ENCODE measurements at regions not wholly inside any gene's neighbourhood (a gene's known extent, or its start where the extent isn't known, plus 50 kb on each side); places are given as distances from the start of the nearest gene placed in this dataset.

- CTCF ChIA-PET: interaction anchor here (0.9 kb wide), 1 partner anchor 63 kb away, joined by 5 read pairs; no protein-coding TSS in a partner anchor
- DNase-seq (ENCODE audit: low spot score): no peak
- ATAC-seq: no peak; the same call in 1 of the 2 replicates
- no peaks in the 10 kb centered on the region for H3K27me3 Mint-ChIP-seq (ENCODE audit: low read depth)
- H3K36me3 Mint-ChIP-seq: peaks cover 10% of the 10 kb centered on the region; the same call in 1 of the 2 replicates
- H3K27ac Mint-ChIP-seq: no peak overlapping the region
- POLR2A ChIA-PET: no interaction called here
- no peaks in the 10 kb centered on the region for H3K4me1 Mint-ChIP-seq
- no peak for TF ChIP-seq ZBTB21 (CRISPR knock-in tag; IDR thresholded peaks at IDR 0.05; ENCODE audit: borderline replicate concordance)
- no peak for TF ChIP-seq MYBL2 (CRISPR knock-in tag; IDR thresholded peaks at IDR 0.05)
- no peak for TF ChIP-seq ZNF317 (CRISPR knock-in tag; IDR thresholded peaks at IDR 0.05; ENCODE audit: borderline replicate concordance, low read depth)
- no peak for TF ChIP-seq NFYB (CRISPR knock-in tag; conservative IDR thresholded peaks at IDR 0.05; ENCODE audit: low read depth)
- no peak for TF ChIP-seq USF2 (CRISPR knock-in tag; IDR thresholded peaks at IDR 0.05)
- TF ChIP-seq IRF1 (CRISPR knock-in tag; IDR thresholded peaks at IDR 0.05): no peak
- no peak for TF ChIP-seq MLX (CRISPR knock-in tag; IDR thresholded peaks at IDR 0.05)
- TF ChIP-seq CREB1 (CRISPR knock-in tag; IDR thresholded peaks at IDR 0.05): no peak
- no peak for TF ChIP-seq GABPB1 (CRISPR knock-in tag; IDR thresholded peaks at IDR 0.05)
- TF ChIP-seq RORB (CRISPR knock-in tag; IDR thresholded peaks at IDR 0.05): no peak
- TF ChIP-seq MXD4 (CRISPR knock-in tag; IDR thresholded peaks at IDR 0.05; ENCODE audit: borderline replicate concordance): no peak
- no peak for TF ChIP-seq E2F5 (CRISPR knock-in tag; IDR thresholded peaks at IDR 0.05)
- no peak overlapping the region for H3K4me3 Mint-ChIP-seq
- H3K9me3 Mint-ChIP-seq: peaks cover 14% of the 10 kb centered on the region
These were observed 106.9 kb upstream of the TIAM1 start for GRCh38 chr21:31450980-31451379.

- Mint-ChIP-seq H3K4me1 (peaks cover 6% of the 10 kb centered on the region), H3K27ac (no peak overlapping the region), H3K27me3 (ENCODE audit: low read depth) (no peaks in the 10 kb centered on the region), H3K9me3 (peaks cover 14% of the 10 kb centered on the region), H3K4me3 (no peak overlapping the region), H3K36me3 (peaks cover 10% of the 10 kb centered on the region; the same call in 1 of the 2 replicates)
- ChIA-PET CTCF (no interaction called here), POLR2A (no interaction called here)
- DNase-seq (ENCODE audit: low spot score) (no peak), ATAC-seq (no peak)
- TF ChIP-seq FOXK1 (CRISPR knock-in tag; IDR thresholded peaks at IDR 0.05): no peak
- no peak for TF ChIP-seq GTF2I (CRISPR knock-in tag; conservative IDR thresholded peaks at IDR 0.05)
- no peak for TF ChIP-seq CREB1 (CRISPR knock-in tag; IDR thresholded peaks at IDR 0.05)
- TF ChIP-seq NR3C1 (CRISPR knock-in tag; conservative IDR thresholded peaks at IDR 0.05; ENCODE audit: low read depth): no peak
- no peak for TF ChIP-seq AFF4 (CRISPR knock-in tag; IDR thresholded peaks at IDR 0.05; ENCODE audit: borderline replicate concordance)
- no peak for TF ChIP-seq TEAD4 (CRISPR knock-in tag; IDR thresholded peaks at IDR 0.05)
- no peak for TF ChIP-seq ATF2 (CRISPR knock-in tag; IDR thresholded peaks at IDR 0.05; ENCODE audit: borderline replicate concordance, low read depth)
- no peak for TF ChIP-seq ZNF263 (CRISPR knock-in tag; IDR thresholded peaks at IDR 0.05; ENCODE audit: low read depth)
- TF ChIP-seq PRRX2 (CRISPR knock-in tag; IDR thresholded peaks at IDR 0.05): no peak
- no peak for TF ChIP-seq ESRRA (CRISPR knock-in tag; IDR thresholded peaks at IDR 0.05; ENCODE audit: borderline replicate concordance)
- no peak for TF ChIP-seq ARID4B (CRISPR knock-in tag; IDR thresholded peaks at IDR 0.05; ENCODE audit: borderline replicate concordance)
These were observed 106.0 kb upstream of the TIAM1 start for GRCh38 chr21:31449921-31450535.

Measured in WTC11 (cell line).